OCI-LY1 (cell line): ENCODE measurements at regions not wholly inside any gene's neighbourhood (a gene's known extent, or its start where the extent isn't known, plus 50 kb on each side); places are given as distances from the start of the nearest gene placed in this dataset.

Experiments used
- EZH2 ChIP-seq: fragments of 200-600 bp; sonication (generic), shearing (Covaris generic); IDR thresholded peaks from 2 replicates; pipeline ENCODE4 v1.8.0; 2017; ENCODE audit warnings: borderline replicate concordance, mixed run types, mild to moderate bottlenecking, antibody characterized with exemption, low read length, moderate library complexity, mixed read lengths
- TF ChIP-seq, protein P1 (sequence below): fragments of 200-600 bp; sonication (generic), shearing (Covaris generic); IDR thresholded peaks from 2 replicates; pipeline ENCODE4 v1.5.1; 2017; ENCODE audit warnings: mild to moderate bottlenecking, antibody characterized with exemption, low read length, moderate library complexity, mixed read lengths

DNA sequence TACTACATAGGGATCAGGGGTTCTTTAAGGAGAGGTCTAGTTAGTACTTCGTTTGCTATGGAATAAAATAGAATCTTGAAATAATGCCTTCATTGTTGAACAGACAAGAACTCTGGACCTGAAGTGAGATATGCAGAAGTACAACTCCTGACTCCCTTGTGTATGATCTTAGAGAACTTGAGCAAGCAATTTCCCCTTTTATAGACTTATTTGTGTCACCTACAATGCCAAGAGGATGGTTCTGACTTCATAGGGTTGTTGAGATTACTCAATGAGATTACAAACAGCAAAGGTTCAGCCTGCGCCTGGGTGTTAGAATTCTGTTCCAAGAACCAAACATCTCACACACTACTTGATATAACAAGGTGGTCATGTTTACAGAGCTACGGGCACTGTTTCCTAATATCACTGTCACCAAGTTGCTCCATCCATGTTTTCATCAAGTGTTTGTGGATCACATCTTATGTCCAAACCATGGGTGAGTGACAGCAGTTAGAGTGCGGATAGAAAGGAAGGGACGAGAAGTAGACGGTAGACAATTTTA is 76.7 kb upstream of the ADAMTS9 start:
- TF ChIP-seq, protein P1, sequence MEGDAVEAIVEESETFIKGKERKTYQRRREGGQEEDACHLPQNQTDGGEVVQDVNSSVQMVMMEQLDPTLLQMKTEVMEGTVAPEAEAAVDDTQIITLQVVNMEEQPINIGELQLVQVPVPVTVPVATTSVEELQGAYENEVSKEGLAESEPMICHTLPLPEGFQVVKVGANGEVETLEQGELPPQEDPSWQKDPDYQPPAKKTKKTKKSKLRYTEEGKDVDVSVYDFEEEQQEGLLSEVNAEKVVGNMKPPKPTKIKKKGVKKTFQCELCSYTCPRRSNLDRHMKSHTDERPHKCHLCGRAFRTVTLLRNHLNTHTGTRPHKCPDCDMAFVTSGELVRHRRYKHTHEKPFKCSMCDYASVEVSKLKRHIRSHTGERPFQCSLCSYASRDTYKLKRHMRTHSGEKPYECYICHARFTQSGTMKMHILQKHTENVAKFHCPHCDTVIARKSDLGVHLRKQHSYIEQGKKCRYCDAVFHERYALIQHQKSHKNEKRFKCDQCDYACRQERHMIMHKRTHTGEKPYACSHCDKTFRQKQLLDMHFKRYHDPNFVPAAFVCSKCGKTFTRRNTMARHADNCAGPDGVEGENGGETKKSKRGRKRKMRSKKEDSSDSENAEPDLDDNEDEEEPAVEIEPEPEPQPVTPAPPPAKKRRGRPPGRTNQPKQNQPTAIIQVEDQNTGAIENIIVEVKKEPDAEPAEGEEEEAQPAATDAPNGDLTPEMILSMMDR: no peak
- TF ChIP-seq EZH2: no peak
